Activated CD8-positive, alpha-beta memory T cell treated with anti-CD3 and anti-CD28 coated beads for 24 hours (primary cell): ENCODE measurements at regions not wholly inside any gene's neighbourhood (a gene's known extent, or its start where the extent isn't known, plus 50 kb on each side); places are given as distances from the start of the nearest gene placed in this dataset.

Source experiments
- DNase-seq: peaks from one replicate; pipeline ENCODE4 v3.0.0-alpha.2; 2020

GRCh38 chr17:71315568-71315967 is 805.3 kb upstream of the SOX9 start:
- no peak for DNase-seq

GRCh38 chr17:71316176-71316897 is 804.5 kb upstream of the SOX9 start:
- DNase-seq, result no peak

GRCh38 chr17:71320009-71320796 is 800.6 kb upstream of the SOX9 start:
- no peak for DNase-seq

GRCh38 chr17:71325117-71325516 is 795.7 kb upstream of the SOX9 start:
- DNase-seq, result no peak

GRCh38 chr17:71325886-71326285 is 794.9 kb upstream of the SOX9 start:
- DNase-seq, result no peak

- DNase-seq, result no peak
These were observed 793.3 kb upstream of the SOX9 start for GRCh38 chr17:71327376-71328059.

GRCh38 chr17:71329310-71330098 is 791.3 kb upstream of the SOX9 start:
- DNase-seq, result no peak

- no peak for DNase-seq
These were observed 790.8 kb upstream of the SOX9 start for GRCh38 chr17:71330099-71330375.

- no peak for DNase-seq
These were observed 789.0 kb upstream of the SOX9 start for GRCh38 chr17:71331754-71332325.

- DNase-seq, result no peak
These were observed 786.6 kb upstream of the SOX9 start for GRCh38 chr17:71334048-71334751.

GRCh38 chr17:71335212-71335611 is 785.6 kb upstream of the SOX9 start:
- no peak for DNase-seq

GRCh38 chr17:71337938-71338337 is 782.9 kb upstream of the SOX9 start:
- DNase-seq, result no peak

- no peak for DNase-seq
These were observed 782.4 kb upstream of the SOX9 start for GRCh38 chr17:71338396-71338795.

- DNase-seq, result no peak
These were observed 781.6 kb upstream of the SOX9 start for GRCh38 chr17:71339206-71339605.

- DNase-seq, result no peak
These were observed 778.1 kb upstream of the SOX9 start for GRCh38 chr17:71342737-71343136.

- DNase-seq, result no peak
These were observed 770.8 kb upstream of the SOX9 start for GRCh38 chr17:71349908-71350600.

GRCh38 chr17:71360301-71360700 is 760.5 kb upstream of the SOX9 start:
- DNase-seq, result no peak

- DNase-seq, result no peak
These were observed 759.0 kb upstream of the SOX9 start for GRCh38 chr17:71361656-71362450.

- DNase-seq, result no peak
These were observed 757.2 kb upstream of the SOX9 start for GRCh38 chr17:71363661-71364060.

GRCh38 chr17:71371809-71372208 is 749.0 kb upstream of the SOX9 start:
- DNase-seq, result no peak

- no peak for DNase-seq
These were observed 744.9 kb upstream of the SOX9 start for GRCh38 chr17:71375948-71376347.
